Uterus (tissue), 2 donors: ENCODE measurements at regions not wholly inside any gene's neighbourhood (a gene's known extent, or its start where the extent isn't known, plus 50 kb on each side); places are given as distances from the start of the nearest gene placed in this dataset.

Experiments
- CTCF ChIP-seq, 4 experiments: fragments of 200-600 bp in 2 of 4; fragments of 450-650 bp in 2 of 4; sonication (generic) in 2 of 4; IDR thresholded peaks; one replicate each; pipeline ENCODE4 v1.5.1; 2016 to 2019; ENCODE audit warnings: antibody characterized with exemption in 4 of 4, mild to moderate bottlenecking in 2 of 4, moderate library complexity in 1 of 4
- POLR2A ChIP-seq, 2 donors: fragments of 450-650 bp; IDR thresholded peaks; one replicate each; pipeline ENCODE4 v1.6.1; 2016; ENCODE audit warnings: antibody characterized with exemption in 2 of 2, mild to moderate bottlenecking in 1 of 2, moderate library complexity in 1 of 2

- TF ChIP-seq CTCF (IDR thresholded peaks at IDR 0.05) = no peak
- no peak for TF ChIP-seq POLR2A (IDR thresholded peaks at IDR 0.05)
These were observed 1254.9 kb upstream of the WWC1 start for GRCh38 chr5:167036585-167036984.
